ENCODE measurements at regions not wholly inside any gene's neighbourhood (a gene's known extent, or its start where the extent isn't known, plus 50 kb on each side); places are given as distances from the start of the nearest gene placed in this dataset.

- Histone ChIP-seq H3K4me3 (no peak overlapping the region), H3K4me1 (no peaks in the 10 kb centered on the region), H3K36me3 (no peaks in the 10 kb centered on the region), H3K27ac (no peak overlapping the region), H3K27me3 (no peaks in the 10 kb centered on the region), H3K9me3 (no peaks in the 10 kb centered on the region)
- intact Hi-C loops (cut with DNase I) = no loop called here
- ATAC-seq (no peak), DNase-seq (no peak)
- TF ChIP-seq CTCF (IDR thresholded peaks at IDR 0.05) = no peak
Measured at GRCh38 chr3:170761103-170761502, 108.9 kb downstream of the RPL22L1 start.

GRCh38 chr3:170760174-170760526 is 109.8 kb downstream of the RPL22L1 start:
- intact Hi-C loops (cut with DNase I) = no loop called here
- H3K4me1 ChIP-seq = no peaks in the 10 kb centered on the region
- no peak for TF ChIP-seq CTCF (IDR thresholded peaks at IDR 0.05)
- no peak overlapping the region for H3K27ac ChIP-seq
- DNase-seq (no peak), ATAC-seq (no peak)
- no peaks in the 10 kb centered on the region for H3K9me3 ChIP-seq
- H3K4me3 ChIP-seq = no peak overlapping the region
- no peaks in the 10 kb centered on the region for H3K27me3 ChIP-seq
- no peaks in the 10 kb centered on the region for H3K36me3 ChIP-seq

- no peak overlapping the region for H3K27ac ChIP-seq
- H3K27me3 ChIP-seq = no peaks in the 10 kb centered on the region
- H3K36me3 ChIP-seq = no peaks in the 10 kb centered on the region
- no peak for DNase-seq
- H3K9me3 ChIP-seq = no peaks in the 10 kb centered on the region
- H3K4me3 ChIP-seq = no peak overlapping the region
- intact Hi-C loops (cut with DNase I) = no loop called here
- no peaks in the 10 kb centered on the region for H3K4me1 ChIP-seq
- no peak for ATAC-seq
- TF ChIP-seq CTCF (IDR thresholded peaks at IDR 0.05) = no peak
Measured at GRCh38 chr3:170759511-170760173, 110.4 kb downstream of the RPL22L1 start.

- DNase-seq (no peak), ATAC-seq (no peak)
- Histone ChIP-seq H3K4me1 (no peaks in the 10 kb centered on the region), H3K9me3 (no peaks in the 10 kb centered on the region), H3K27ac (no peak overlapping the region), H3K4me3 (no peak overlapping the region), H3K36me3 (no peaks in the 10 kb centered on the region), H3K27me3 (no peaks in the 10 kb centered on the region)
- no peak for TF ChIP-seq CTCF (IDR thresholded peaks at IDR 0.05)
- intact Hi-C loops (cut with DNase I) = no loop called here
Measured at GRCh38 chr3:170757038-170757437, 113.0 kb downstream of the RPL22L1 start.

GRCh38 chr3:170754311-170754693 is 115.7 kb downstream of the RPL22L1 start:
- Histone ChIP-seq H3K27ac (no peak overlapping the region), H3K4me3 (no peak overlapping the region), H3K9me3 (no peaks in the 10 kb centered on the region), H3K4me1 (peaks cover 0 to 5% of the 10 kb centered on the region in 2 donors), H3K36me3 (no peaks in the 10 kb centered on the region), H3K27me3 (no peaks in the 10 kb centered on the region)
- intact Hi-C loops (cut with DNase I) = no loop called here
- TF ChIP-seq CTCF (IDR thresholded peaks at IDR 0.05) = no peak
- ATAC-seq (no peak), DNase-seq (no peak)

All from left lung (tissue), 4 donors.